WERI-Rb-1 (cell line): ENCODE measurements at regions not wholly inside any gene's neighbourhood (a gene's known extent, or its start where the extent isn't known, plus 50 kb on each side); places are given as distances from the start of the nearest gene placed in this dataset.

ENCODE experiments used
- DNase-seq: peaks from one replicate; pipeline ENCODE4 v3.0.0-alpha.2; 2020
- H3K27ac ChIP-seq: fragments of 250-450 bp; sonication (Bioruptor Pico); 2 replicates; pipeline ENCODE4 v1.5.1; 2020; ENCODE audit warnings: mild to moderate bottlenecking, moderate library complexity
- H3K27me3 ChIP-seq: fragments of 250-450 bp; sonication (Bioruptor Pico); 2 replicates; pipeline ENCODE4 v1.5.1; 2021; ENCODE audit warnings: mild to moderate bottlenecking, low read depth, moderate library complexity; ENCODE audit not compliant: insufficient read depth, severe bottlenecking
- H3K36me3 ChIP-seq: fragments of 250-450 bp; sonication (Bioruptor Pico); 2 replicates; pipeline ENCODE4 v1.5.1; 2020; ENCODE audit warnings: mild to moderate bottlenecking, moderate library complexity
- H3K4me3 ChIP-seq: 2 replicates; pipeline ENCODE4 v1.5.1; 2011; ENCODE audit warnings: low read depth, mild to moderate bottlenecking, control low read depth, low read length
- H3K9me3 ChIP-seq: fragments of 250-450 bp; sonication (Bioruptor Pico); 2 replicates; pipeline ENCODE4 v1.5.1; 2021; ENCODE audit warnings: mild to moderate bottlenecking, moderate library complexity; ENCODE audit not compliant: severe bottlenecking
- CTCF ChIP-seq: IDR thresholded peaks from 2 replicates; pipeline ENCODE4 v1.5.1; 2011; ENCODE audit warnings: low read depth, mild to moderate bottlenecking, control low read depth, inconsistent platforms, low read length

GRCh38 chr18:28408528-28408927 is 231.6 kb upstream of the CDH2 start:
- DNase-seq: no peak
- no peak overlapping the region for H3K27ac ChIP-seq
- no peak for TF ChIP-seq CTCF
- no peaks in the 10 kb centered on the region for H3K27me3 ChIP-seq
- H3K36me3 ChIP-seq: no peaks in the 10 kb centered on the region
- H3K4me3 ChIP-seq: no peak overlapping the region
- no peaks in the 10 kb centered on the region for H3K9me3 ChIP-seq

GRCh38 chr18:28407681-28408080 is 230.8 kb upstream of the CDH2 start:
- Histone ChIP-seq H3K4me3 (no peak overlapping the region), H3K27me3 (no peaks in the 10 kb centered on the region), H3K9me3 (no peaks in the 10 kb centered on the region), H3K27ac (no peak overlapping the region), H3K36me3 (no peaks in the 10 kb centered on the region)
- no peak for TF ChIP-seq CTCF
- DNase-seq: no peak

GRCh38 chr18:28406533-28406932 is 229.6 kb upstream of the CDH2 start:
- no peak overlapping the region for H3K27ac ChIP-seq
- H3K27me3 ChIP-seq: no peaks in the 10 kb centered on the region
- H3K4me3 ChIP-seq: no peak overlapping the region
- DNase-seq: no peak
- H3K36me3 ChIP-seq: no peaks in the 10 kb centered on the region
- TF ChIP-seq CTCF: no peak
- H3K9me3 ChIP-seq: no peaks in the 10 kb centered on the region

GRCh38 chr18:28404694-28405093 is 227.8 kb upstream of the CDH2 start:
- no peaks in the 10 kb centered on the region for H3K9me3 ChIP-seq
- H3K4me3 ChIP-seq: no peak overlapping the region
- no peak for TF ChIP-seq CTCF
- H3K27me3 ChIP-seq: no peaks in the 10 kb centered on the region
- DNase-seq: no peak
- H3K27ac ChIP-seq: no peak overlapping the region
- no peaks in the 10 kb centered on the region for H3K36me3 ChIP-seq

- Histone ChIP-seq H3K27ac (no peak overlapping the region), H3K27me3 (no peaks in the 10 kb centered on the region), H3K9me3 (no peaks in the 10 kb centered on the region), H3K4me3 (no peak overlapping the region), H3K36me3 (no peaks in the 10 kb centered on the region)
- no peak for DNase-seq
- no peak for TF ChIP-seq CTCF
Measured at GRCh38 chr18:28399781-28400362, 222.9 kb upstream of the CDH2 start.

- TF ChIP-seq CTCF: no peak
- DNase-seq: no peak
- H3K36me3 ChIP-seq: no peaks in the 10 kb centered on the region
Measured at GRCh38 chr18:28398471-28398870, 221.5 kb upstream of the CDH2 start.

More at GRCh38 chr18:28398471-28398870, 221.5 kb upstream of the CDH2 start:
- Histone ChIP-seq H3K27ac (no peak overlapping the region), H3K4me3 (no peak overlapping the region), H3K9me3 (no peaks in the 10 kb centered on the region), H3K27me3 (no peaks in the 10 kb centered on the region)
